ENCODE measurements at regions not wholly inside any gene's neighbourhood (a gene's known extent, or its start where the extent isn't known, plus 50 kb on each side); places are given as distances from the start of the nearest gene placed in this dataset.

DNA sequence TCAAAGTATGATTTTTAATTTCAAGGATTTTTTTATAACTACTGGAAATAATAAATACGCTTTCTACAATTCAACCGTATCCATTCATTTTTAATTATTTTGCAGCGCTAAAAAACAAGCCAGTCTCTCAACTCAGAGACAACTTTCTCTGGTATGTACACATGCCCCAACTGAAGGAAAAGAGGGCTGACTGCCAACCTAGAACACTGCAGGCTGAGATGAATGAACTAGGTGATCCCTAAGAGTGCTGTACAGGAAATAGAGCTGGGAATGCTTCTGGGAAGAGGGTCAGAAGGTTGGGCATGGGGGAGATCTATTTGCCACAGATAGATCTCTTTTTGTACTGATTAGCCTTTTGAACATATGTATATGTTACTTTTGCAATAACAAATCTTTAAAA is 460.1 kb downstream of the NR4A2 start:
- Histone ChIP-seq H2BK120ac (ENCODE audit: low read depth, low read length) (no peak overlapping the region), H3K18ac (ENCODE audit: low read depth, low read length) (no peak overlapping the region), H2AFZ (replicated peaks; ENCODE audit: low read length, poor library complexity) (no peak overlapping the region), H3K9ac (ENCODE audit: low read depth, low read length) (no peak overlapping the region), H3K4me1 (ENCODE audit: control insufficient read depth, insufficient read depth, low read length) (no peaks in the 10 kb centered on the region), H3K4me3 (ENCODE audit: insufficient read depth, low read depth, low read length) (no peak overlapping the region), H4K91ac (ENCODE audit: insufficient read depth, low read depth, low read length) (no peak overlapping the region), H3K79me1 (ENCODE audit: low read depth in 1 of 2, low read length in 2 of 2) (no peaks in the 10 kb centered on the region), H3K23ac (ENCODE audit: low read depth, low read length) (no peak overlapping the region), H3K27ac (ENCODE audit: insufficient read depth, low read length) (no peak overlapping the region), H4K20me1 (ENCODE audit: insufficient read depth, low read length) (no peaks in the 10 kb centered on the region), H3K14ac (replicated peaks; ENCODE audit: low read depth, low read length) (no peak overlapping the region), H2AK5ac (ENCODE audit: low read depth, low read length) (no peak overlapping the region), H3K9me1 (ENCODE audit: insufficient read depth, low read length) (no peaks in the 10 kb centered on the region), H4K8ac (ENCODE audit: low read depth in 2 of 2, low read length in 2 of 2) (no peak overlapping the region), H3K36me3 (ENCODE audit: control insufficient read depth, insufficient read depth, low read length) (no peaks in the 10 kb centered on the region), H2BK5ac (ENCODE audit: low read depth, low read length, poor library complexity, severe bottlenecking) (no peak overlapping the region), H3K27me3 (ENCODE audit: control insufficient read depth, insufficient read depth, low read length) (no peaks in the 10 kb centered on the region), H2AK9ac (replicated peaks; ENCODE audit: low read depth, low read length, poor library complexity) (no peak overlapping the region), H2BK15ac (ENCODE audit: low read depth, low read length) (no peak overlapping the region), H4K5ac (ENCODE audit: low read depth, low read length) (no peak overlapping the region), H2BK20ac (ENCODE audit: low read depth, low read length) (no peak overlapping the region), H3K56ac (ENCODE audit: extremely low read depth, insufficient read depth, low read length) (no peak overlapping the region), H3K4me2 (ENCODE audit: low read depth, low read length) (no peak overlapping the region), H3K9me3 (ENCODE audit: control insufficient read depth, insufficient read depth, low read length) (peaks cover 11% of the 10 kb centered on the region), H3K4ac (ENCODE audit: low read depth, low read length) (no peak overlapping the region)
- ChIA-PET CTCF (no interaction called here), POLR2A (ENCODE audit: unreplicated experiment) (no interaction called here)
- no TSS peak for BruUV-seq (replicated peaks)
- no peak for ATAC-seq (ENCODE audit: low read depth)
- in situ Hi-C loops (cut with MboI; ENCODE audit: low sequenced_read_pairs) (no loop called here), dilution Hi-C loops (cut with HindIII; ENCODE audit: low sequenced_read_pairs, unreplicated experiment) (no loop called here), intact Hi-C loops (cut with micrococcal nuclease) (no loop called here)
- no CpG with 5 or more reads among the region's 3 CpGs for WGBS, 2 experiments (ENCODE audit: extremely low coverage in 2 of 2, insufficient read length in 1 of 2)
- DNase-seq = no peak
- no peak for TF ChIP-seq BHLHE40 (IDR thresholded peaks at IDR 0.05; ENCODE audit: low read depth, low read length)
- TF ChIP-seq MAZ (IDR thresholded peaks at IDR 0.05; ENCODE audit: borderline replicate concordance, low read depth, low read length) = no peak
- no peak for TF ChIP-seq POLR2A (IDR thresholded peaks at IDR 0.05; ENCODE audit: low read depth, low read length)
- TF ChIP-seq MAFK (IDR thresholded peaks at IDR 0.05; ENCODE audit: low read depth, low read length) = no peak
- no peak for TF ChIP-seq CEBPB (IDR thresholded peaks at IDR 0.05; ENCODE audit: low read depth, low read length)
- TF ChIP-seq, protein P1, sequence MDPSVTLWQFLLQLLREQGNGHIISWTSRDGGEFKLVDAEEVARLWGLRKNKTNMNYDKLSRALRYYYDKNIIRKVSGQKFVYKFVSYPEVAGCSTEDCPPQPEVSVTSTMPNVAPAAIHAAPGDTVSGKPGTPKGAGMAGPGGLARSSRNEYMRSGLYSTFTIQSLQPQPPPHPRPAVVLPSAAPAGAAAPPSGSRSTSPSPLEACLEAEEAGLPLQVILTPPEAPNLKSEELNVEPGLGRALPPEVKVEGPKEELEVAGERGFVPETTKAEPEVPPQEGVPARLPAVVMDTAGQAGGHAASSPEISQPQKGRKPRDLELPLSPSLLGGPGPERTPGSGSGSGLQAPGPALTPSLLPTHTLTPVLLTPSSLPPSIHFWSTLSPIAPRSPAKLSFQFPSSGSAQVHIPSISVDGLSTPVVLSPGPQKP (IDR thresholded peaks at IDR 0.05; ENCODE audit: borderline replicate concordance, low read depth, low read length) = no peak
- TF ChIP-seq RFX5 (IDR thresholded peaks at IDR 0.05; ENCODE audit: low read depth, low read length) = no peak
- TF ChIP-seq FOS (IDR thresholded peaks at IDR 0.05; ENCODE audit: low read depth, low read length) = no peak
- TF ChIP-seq RAD21 (IDR thresholded peaks at IDR 0.05; ENCODE audit: low read length) = no peak
- no peak for TF ChIP-seq MXI1 (IDR thresholded peaks at IDR 0.05; ENCODE audit: borderline replicate concordance, low read depth, low read length)
- TF ChIP-seq, protein P2, sequence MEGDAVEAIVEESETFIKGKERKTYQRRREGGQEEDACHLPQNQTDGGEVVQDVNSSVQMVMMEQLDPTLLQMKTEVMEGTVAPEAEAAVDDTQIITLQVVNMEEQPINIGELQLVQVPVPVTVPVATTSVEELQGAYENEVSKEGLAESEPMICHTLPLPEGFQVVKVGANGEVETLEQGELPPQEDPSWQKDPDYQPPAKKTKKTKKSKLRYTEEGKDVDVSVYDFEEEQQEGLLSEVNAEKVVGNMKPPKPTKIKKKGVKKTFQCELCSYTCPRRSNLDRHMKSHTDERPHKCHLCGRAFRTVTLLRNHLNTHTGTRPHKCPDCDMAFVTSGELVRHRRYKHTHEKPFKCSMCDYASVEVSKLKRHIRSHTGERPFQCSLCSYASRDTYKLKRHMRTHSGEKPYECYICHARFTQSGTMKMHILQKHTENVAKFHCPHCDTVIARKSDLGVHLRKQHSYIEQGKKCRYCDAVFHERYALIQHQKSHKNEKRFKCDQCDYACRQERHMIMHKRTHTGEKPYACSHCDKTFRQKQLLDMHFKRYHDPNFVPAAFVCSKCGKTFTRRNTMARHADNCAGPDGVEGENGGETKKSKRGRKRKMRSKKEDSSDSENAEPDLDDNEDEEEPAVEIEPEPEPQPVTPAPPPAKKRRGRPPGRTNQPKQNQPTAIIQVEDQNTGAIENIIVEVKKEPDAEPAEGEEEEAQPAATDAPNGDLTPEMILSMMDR (conservative IDR thresholded peaks at IDR 0.05; ENCODE audit: low read depth, low read length) = no peak
- no peak for TF ChIP-seq RCOR1 (IDR thresholded peaks at IDR 0.05; ENCODE audit: insufficient replicate concordance, low read length)

All from IMR-90 (cell line).